ENCODE measurements at regions not wholly inside any gene's neighbourhood (a gene's known extent, or its start where the extent isn't known, plus 50 kb on each side); places are given as distances from the start of the nearest gene placed in this dataset.

DNA sequence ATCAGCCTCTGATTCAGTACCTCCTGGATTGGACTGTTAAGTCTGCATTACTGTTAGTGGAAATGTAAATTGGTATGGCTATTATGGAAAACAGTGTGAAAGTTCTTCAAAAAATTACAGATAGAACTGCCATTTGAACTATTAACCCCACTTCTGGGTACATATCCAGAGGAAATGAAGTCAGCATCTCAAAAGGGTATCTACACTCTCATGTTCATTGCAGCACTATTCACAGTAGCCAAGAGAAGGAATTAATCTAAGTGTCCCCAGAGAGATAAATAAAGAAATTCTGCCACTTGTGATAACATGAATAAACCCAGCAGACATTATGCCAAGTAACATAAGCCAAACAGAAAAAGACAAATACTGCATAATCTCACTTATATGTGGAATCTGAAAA, 676.0 kb downstream of the PLA2G4A start:
- TF ChIP-seq POLR2AphosphoS5 (IDR thresholded peaks at IDR 0.05; ENCODE audit: low read depth, low read length), result no peak
- TF ChIP-seq POLR2A (IDR thresholded peaks at IDR 0.05; ENCODE audit: low read depth, low read length), result no peak

Measured in GM12892 (cell line).